GM19438 (cell line): ENCODE measurements at regions not wholly inside any gene's neighbourhood (a gene's known extent, or its start where the extent isn't known, plus 50 kb on each side); places are given as distances from the start of the nearest gene placed in this dataset.
A peak's percentile ranks its signal among the peaks of the same experiment; 100 is the strongest.

Experiments used
- ATAC-seq: cut with Tn5 transposase; IDR thresholded peaks from one replicate; pipeline ENCODE4 v1.9.1; 2021; ENCODE audit warnings: low read depth; ENCODE audit not compliant: unreplicated experiment

DNA sequence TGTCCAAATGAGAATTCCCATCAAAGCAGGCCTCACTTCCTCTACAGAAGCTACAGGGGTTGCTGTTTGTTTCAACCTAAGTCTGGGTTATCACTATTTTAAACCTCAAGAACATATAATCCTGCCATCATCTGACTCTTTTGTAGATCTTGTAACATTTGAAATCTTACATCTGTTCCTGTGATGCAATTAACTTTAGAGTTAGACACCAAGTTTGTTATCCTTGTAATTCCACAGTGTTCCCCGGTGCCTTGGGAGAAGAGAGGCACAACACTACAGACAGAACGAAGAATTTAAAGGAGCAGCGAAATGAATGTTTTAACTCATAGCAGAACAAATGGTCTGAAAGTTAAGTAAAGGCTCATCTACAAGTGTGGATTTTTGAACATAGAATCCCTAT, 116.1 kb downstream of the UCHL5 start:
- no peak for ATAC-seq

GRCh38 chr1:192943522-192943921, 115.6 kb downstream of the UCHL5 start:
- no peak for ATAC-seq

GRCh38 chr1:192945390-192946130, 113.6 kb downstream of the UCHL5 start:
- no peak for ATAC-seq

DNA sequence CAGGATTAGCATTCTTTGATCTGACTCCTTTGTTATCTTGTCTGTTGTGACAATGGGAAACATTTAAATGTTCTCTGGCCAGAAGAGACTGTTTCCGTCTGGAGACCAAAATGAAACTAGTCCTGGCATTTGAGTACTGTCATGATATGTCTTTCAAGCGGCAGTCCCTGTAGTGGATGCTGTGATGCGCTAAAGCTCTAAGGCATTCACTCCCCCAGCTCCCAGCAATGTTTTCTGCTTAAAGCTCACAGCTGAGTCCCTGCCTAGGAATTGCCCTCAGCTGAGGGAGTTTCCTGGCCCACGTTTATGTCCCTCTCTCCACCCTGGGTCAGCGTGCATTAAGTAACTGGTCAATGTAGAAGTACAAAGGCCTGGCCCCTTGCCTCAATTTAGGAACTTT, 109.4 kb downstream of the UCHL5 start:
- ATAC-seq, result no peak

- no peak for ATAC-seq
Observed at GRCh38 chr1:192950926-192951325, 108.2 kb downstream of the UCHL5 start.

DNA sequence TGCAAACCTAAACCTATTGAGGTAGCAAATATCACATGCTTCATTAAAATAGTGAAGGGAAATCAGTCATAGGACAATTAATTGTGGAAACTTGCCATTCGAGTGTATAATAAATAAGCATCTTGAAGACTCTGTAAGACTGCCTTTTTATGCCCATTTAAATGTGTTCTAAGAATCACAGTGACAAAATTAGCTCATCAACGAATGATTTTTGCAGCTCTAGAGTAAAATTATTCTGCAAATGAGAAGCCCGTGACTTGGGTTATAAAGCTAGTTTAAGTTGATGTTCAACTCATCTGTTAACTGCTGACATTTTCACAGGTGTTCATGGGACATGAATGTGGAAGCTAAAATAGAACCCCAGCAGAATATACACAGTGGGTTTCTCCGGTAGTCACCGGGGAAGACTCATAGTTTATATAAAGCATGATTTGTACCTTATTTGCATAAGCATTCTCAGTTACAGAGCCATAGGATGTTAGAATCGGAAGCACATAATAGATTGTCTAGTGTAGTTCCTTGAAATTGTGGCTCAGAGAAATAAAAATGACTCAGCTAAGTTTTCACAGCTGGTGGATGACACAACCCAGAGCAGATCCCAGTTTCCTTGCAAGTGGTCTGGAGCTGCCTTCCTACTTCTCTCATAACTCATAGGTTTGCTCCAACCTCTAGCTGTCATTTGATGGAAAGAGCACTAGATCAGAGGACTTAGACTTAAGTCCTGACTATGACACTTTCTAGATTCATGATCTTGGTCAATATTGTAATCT, 107.3 kb downstream of the UCHL5 start:
- ATAC-seq, result peak; percentile 96

GRCh38 chr1:192952646-192953045, 106.5 kb downstream of the UCHL5 start:
- no peak for ATAC-seq

DNA sequence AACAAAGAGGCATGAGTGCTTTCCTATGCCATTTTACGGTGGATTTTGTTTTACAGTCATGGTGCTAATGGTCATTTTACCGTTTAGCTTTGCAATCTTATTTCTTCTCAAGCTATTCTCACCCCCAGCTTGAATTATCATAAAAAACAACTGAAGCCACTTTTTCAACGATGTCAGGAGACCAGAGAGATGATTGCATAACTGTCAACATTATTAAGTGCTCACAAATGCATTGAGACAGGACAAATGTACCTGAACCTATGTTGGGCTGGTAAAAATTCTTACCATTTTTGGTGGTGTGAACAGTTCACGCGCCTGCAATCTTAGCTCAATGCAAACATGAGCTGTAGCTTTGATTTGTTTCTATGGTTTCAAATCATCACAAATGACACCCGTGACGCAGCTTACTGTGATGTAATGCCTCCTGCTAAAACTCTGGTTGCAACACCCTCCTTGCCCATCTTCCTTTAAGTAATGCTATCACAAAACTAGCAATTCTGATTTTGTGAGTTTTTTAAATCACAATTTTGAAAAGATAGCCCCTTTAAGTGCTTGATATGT, 104.4 kb downstream of the UCHL5 start:
- ATAC-seq, result no peak

DNA sequence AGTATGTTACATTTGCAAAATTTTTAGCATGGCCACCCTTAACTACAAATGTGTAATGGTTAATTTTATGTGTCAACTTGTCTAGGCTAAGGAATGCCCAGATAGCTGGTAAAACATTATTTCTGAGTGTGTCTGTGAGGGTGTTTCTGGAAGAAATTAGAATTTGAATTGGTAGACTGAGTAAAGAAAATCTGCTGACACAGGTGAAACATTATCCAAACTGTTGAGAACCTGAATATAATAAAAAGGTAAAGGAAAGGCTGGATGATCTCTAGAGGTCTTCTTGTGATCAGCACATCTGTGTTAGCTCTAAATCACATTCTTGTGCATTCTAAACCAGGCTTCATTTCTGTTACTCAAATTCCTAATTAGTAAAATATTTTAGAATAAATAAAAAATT, 100.8 kb downstream of the UCHL5 start:
- ATAC-seq, result no peak

GRCh38 chr1:192958871-192959270, 100.3 kb downstream of the UCHL5 start:
- ATAC-seq, result no peak

DNA sequence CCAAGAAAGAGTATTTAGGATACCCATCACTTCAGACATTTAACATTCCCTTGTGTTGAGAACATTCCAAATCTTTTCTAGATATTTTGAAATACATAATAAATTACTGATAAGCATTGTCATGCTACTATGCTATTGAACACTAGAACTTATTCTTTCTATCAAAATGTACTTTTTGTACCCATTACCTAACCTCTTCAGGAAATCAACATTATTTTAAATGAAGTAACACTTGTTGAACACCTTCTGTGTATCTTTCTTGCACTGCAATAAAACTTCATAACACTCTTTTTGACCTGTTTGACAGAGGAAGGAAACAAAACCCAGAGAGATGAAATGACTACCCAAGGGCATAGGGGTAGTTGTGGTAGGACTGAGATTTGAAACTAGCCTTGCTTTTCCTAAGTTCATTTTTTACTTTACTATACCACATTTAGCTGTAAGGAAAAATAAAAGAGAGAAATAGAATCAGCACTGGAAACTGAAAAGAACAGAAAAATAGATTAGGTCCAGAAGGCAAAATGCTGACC, 99.4 kb downstream of the UCHL5 start:
- no peak for ATAC-seq
